ENCODE measurements at regions not wholly inside any gene's neighbourhood (a gene's known extent, or its start where the extent isn't known, plus 50 kb on each side); places are given as distances from the start of the nearest gene placed in this dataset.

DNA sequence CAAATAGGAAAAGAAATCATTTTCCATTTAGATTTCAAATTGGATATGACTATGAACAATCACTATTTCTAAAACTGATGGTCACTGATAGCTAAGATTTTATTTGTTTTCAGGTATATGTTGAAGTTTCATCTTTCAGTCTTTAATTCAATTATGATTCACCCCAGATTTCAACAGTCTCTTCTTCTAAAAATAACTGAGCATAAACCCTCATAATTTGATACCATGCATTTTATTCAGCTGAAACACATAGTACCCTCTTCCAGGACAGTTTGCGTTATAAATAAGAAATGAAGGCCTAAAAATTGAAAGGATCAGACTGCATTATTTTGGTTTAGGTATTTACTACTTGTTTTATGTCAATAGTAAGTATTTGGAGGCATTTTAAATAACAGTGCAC lies 428.5 kb upstream of the NBEA start:
- H3K4me3 ChIP-seq (ENCODE audit: low read depth, low read length), result no peak overlapping the region

DNA sequence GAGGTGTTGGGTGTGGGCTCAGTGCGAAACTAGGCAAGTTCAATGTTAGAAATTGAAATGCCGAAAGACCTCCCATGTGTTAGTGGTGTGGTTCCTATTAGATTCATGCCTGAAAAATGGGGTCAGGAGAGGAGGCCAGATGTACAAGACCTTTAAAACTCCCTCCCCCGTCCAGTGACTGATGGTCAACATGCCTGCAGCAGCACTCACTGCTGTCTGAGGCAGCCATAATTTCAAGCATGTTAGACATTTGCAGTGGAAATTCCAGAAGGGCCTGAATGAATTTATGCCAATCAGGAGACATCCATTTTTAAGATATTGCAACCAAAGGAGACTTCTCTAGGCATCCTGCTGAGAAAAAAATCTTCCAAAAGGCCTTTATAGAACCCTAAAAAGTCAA lies 426.9 kb upstream of the NBEA start:
- no peak overlapping the region for H3K4me3 ChIP-seq (ENCODE audit: low read depth, low read length)

DNA sequence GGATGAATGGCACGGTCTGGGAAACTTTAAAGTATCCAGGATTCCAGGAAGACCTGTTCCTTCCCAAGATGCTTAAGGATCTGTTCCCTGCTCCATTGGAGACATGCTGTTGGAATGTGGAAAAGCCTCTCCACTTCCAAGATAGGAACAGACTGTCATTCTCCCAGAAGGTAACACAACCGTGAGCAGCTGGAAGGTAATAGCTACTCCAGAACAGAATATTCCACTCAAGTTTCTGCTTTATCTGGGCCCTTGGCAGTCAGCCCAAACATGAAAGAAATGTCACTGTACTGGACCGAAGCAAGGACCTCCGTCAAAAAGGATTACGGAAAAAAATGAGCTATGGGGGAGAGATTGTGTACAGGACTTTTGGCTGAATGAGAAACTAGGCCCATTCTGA lies 420.9 kb upstream of the NBEA start:
- no peak overlapping the region for H3K4me3 ChIP-seq (ENCODE audit: low read depth, low read length)

DNA sequence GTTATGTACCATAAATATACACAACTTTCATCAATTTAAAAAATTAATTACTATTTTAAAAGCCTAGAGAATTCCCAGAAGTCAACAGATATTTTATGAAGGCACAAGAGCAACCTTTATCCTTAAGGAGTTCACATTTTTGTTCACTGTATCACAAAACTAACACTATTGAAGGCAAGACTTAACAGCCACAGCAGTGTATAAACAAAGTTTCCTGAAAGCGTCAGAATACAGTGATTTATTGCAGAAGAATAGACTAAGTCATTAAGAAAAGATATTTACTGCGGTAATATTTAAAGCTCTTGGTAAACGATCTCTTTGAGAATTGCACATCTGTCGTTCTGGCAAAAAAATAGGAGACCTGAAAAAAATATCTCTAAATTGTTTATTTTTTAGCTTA lies 419.3 kb upstream of the NBEA start:
- H3K4me3 ChIP-seq (ENCODE audit: low read depth, low read length), result no peak overlapping the region

DNA sequence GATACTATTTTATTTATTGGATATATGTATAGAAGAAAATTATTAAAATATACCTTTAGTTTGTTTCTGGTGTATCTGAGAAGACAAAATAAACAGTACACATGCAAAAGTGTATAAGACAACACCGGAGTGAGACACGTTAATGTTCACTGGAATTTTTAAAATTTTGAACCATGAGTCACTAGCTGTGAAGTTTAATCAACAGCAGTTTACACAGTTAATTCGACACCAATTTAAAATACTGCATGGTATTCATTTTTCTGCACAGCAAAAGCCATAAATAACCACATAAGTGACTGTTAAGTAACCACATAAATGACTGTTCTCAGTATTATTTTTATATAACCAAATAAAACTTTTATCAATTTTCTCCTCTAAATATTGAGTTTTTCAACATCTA lies 418.7 kb upstream of the NBEA start:
- no peak overlapping the region for H3K4me3 ChIP-seq (ENCODE audit: low read depth, low read length)

GRCh38 chr13:34533941-34534340 lies 408.1 kb upstream of the NBEA start:
- no peak overlapping the region for H3K4me3 ChIP-seq (ENCODE audit: low read depth, low read length)

- H3K4me3 ChIP-seq (ENCODE audit: low read depth, low read length), result no peak overlapping the region
Measured at GRCh38 chr13:34542321-34542720, 399.7 kb upstream of the NBEA start.

- no peak overlapping the region for H3K4me3 ChIP-seq (ENCODE audit: low read depth, low read length)
Measured at GRCh38 chr13:34543836-34544235, 398.2 kb upstream of the NBEA start.

DNA sequence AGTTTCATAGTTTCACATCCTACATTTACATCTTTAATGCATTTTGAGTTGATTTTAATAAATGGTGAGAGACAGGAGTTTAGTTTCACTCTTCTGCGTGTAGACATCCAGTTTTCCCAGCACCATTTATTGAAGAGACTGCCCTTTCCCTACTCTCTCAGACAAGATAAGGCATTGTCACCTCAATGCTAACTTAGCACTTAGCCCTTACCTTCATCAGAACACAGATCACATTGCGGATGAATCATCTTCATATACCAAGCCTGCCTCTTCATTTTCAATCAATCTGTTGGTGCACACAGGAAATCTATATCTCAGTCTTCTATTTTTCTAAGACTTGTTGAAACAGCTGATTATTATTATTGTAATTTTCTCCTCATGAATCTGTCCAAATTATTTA lies 396.6 kb upstream of the NBEA start:
- H3K4me3 ChIP-seq (ENCODE audit: low read depth, low read length), result no peak overlapping the region

GRCh38 chr13:34546344-34547250 lies 395.5 kb upstream of the NBEA start:
- H3K4me3 ChIP-seq (ENCODE audit: low read depth, low read length), result no peak overlapping the region

DNA sequence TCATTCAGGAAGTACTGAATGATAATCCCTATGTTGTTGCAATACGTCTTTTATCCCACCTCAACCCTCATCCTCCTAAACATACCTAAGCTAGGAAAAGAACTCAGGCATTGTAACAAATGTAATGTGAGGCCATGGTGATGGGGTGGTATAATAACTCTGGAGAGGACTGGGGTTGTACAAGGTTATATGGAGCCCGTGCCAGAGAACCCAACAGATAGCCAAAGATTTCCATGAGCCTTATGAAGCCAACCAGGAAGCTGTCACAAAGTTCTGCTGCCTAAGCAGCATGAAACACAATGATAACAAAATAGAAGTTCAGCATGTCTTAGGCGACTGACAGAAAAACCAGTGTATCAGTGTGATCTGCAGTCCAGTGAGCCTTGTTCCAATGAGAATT lies 394.1 kb upstream of the NBEA start:
- H3K4me3 ChIP-seq (ENCODE audit: low read depth, low read length), result no peak overlapping the region

DNA sequence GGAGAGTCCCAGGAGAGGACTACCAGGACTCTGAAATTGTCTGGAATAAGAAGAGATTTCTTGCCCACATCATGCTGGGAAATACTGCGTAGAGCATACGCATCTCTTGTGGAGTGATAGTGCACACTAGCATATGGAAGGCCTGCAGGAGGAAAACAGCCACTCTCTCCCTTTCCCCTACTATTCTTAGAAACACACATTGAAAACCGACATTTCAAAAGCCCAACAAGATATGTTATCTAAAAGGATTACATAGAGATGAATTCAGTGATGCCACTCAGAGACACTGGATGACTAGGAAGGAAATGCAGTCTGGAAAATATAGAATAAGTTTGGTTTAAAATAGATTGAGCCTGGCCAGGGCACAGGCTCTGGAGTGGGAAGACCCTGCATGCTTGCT lies 388.7 kb upstream of the NBEA start:
- H3K4me3 ChIP-seq (ENCODE audit: low read depth, low read length), result no peak overlapping the region

DNA sequence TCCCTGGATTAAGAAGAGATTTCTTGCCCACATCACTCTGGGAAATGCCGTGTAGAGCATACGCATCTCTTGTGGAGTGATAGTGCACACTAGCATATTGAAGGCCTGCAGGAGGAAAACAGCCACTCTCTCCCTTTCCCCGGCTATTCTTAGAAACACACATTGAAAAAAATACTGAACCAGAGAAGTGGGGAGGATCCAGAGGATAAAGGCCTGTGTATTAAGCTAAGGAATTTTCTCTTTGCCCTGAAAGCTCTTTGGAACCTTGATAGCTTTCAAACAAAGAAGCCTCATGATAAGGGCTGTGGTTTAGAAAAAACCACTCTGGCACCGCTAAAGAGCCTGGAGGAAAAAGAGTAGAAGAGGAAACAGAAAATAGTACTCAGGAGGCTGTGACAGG lies 386.1 kb upstream of the NBEA start:
- no peak overlapping the region for H3K4me3 ChIP-seq (ENCODE audit: low read depth, low read length)

DNA sequence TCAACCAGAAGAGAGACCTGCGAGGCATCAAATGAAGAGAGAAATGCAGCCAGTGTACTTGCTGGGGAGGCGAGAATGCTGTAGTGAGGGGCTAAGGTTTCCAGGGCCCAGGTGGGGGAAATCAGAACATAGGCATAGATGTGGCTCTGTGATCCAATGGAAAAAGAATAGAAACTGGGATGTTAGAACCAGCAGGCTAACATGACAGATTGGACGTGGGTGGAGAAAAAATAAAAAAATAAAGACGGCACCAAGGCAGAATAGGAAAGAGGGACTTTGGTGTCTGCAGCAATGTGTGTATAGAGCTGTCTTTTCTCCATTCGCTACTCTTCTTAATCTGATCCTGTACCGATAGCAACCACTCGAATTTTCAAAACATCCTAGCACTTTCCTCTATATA lies 381.0 kb upstream of the NBEA start:
- no peak overlapping the region for H3K4me3 ChIP-seq (ENCODE audit: low read depth, low read length)

DNA sequence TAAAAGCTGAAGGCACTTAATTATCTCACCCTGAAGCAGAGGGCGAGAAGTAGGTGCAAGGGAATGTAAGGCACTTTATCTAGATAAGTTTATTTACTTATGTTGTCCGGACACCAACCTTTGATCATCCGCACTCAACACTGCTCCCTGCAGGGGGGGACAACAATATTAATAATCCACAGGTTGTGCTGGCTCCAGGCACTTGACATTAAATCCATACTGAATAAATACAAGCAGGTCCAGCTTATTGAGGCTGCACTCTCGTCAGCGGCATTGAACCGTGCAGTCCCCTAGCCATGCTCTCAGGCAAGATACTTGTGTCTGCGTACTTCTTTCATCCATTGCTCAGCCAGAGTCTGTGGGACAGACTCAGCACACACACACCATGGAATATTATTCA lies 374.5 kb upstream of the NBEA start:
- no peak overlapping the region for H3K4me3 ChIP-seq (ENCODE audit: low read depth, low read length)

DNA sequence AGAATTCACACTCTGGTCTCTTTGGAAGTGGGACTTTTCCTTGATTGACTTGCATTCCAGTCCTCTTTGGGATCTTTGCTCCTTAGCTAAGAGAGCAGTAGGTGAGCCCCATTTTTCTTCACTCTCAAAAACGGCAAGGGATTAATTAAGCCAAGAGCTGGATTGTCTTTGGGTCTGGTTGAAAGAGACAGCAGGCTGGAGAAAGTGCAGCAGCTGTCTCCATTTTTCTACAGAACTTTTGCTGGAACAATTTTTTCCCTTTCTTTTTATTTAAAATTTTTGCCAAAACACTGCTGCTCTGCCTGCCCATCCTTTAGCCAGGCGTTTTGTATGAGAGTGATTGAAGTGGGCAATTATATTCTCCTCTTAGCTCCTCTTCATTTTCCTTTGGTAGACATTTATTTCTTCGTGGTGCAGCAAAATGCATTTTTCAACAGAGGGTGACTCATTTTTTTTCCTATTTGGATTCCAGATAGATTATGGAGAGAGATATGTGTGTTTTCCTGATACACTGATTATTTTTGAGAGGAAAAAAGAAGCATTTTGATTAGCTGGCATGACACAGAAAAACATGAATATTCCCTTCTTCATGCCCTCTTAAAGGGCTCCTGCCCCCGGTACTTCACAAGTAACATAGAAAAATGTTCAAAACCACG lies 371.2 kb upstream of the NBEA start:
- no peak overlapping the region for H3K4me3 ChIP-seq (ENCODE audit: low read depth, low read length)

GRCh38 chr13:34571716-34572115 lies 370.4 kb upstream of the NBEA start:
- H3K4me3 ChIP-seq (ENCODE audit: low read depth, low read length), result no peak overlapping the region

GRCh38 chr13:34577051-34577450 lies 365.0 kb upstream of the NBEA start:
- no peak overlapping the region for H3K4me3 ChIP-seq (ENCODE audit: low read depth, low read length)

- no peak overlapping the region for H3K4me3 ChIP-seq (ENCODE audit: low read depth, low read length)
Measured at GRCh38 chr13:34578471-34578870, 363.6 kb upstream of the NBEA start.

GRCh38 chr13:34578917-34579316 lies 363.2 kb upstream of the NBEA start:
- no peak overlapping the region for H3K4me3 ChIP-seq (ENCODE audit: low read depth, low read length)

- H3K4me3 ChIP-seq (ENCODE audit: low read depth, low read length), result no peak overlapping the region
Measured at GRCh38 chr13:34583181-34583580, 358.9 kb upstream of the NBEA start.

DNA sequence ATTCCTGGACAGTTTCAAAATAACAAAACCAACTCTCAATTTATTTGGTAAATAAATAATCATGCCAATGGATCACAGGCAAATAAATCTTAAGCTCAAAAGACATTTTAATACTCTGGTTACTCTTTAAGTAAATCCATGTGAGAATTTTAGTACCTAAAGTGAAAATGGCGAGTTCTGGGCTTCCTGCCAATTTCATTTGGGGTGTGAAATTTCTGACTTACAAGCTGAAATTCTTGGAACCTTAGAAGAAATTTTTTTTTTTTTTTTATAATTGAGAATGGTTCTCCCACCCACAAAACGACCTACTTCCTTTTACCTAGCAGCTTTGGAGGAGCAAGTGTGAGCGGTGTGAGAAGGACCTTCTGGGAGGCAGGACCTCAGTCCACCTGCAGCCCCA lies 354.5 kb upstream of the NBEA start:
- H3K4me3 ChIP-seq (ENCODE audit: low read depth, low read length), result no peak overlapping the region

GRCh38 chr13:34588362-34588761 lies 353.7 kb upstream of the NBEA start:
- H3K4me3 ChIP-seq (ENCODE audit: low read depth, low read length), result no peak overlapping the region

All from iPS-11a (cell line).